ENCODE measurements at regions not wholly inside any gene's neighbourhood (a gene's known extent, or its start where the extent isn't known, plus 50 kb on each side); places are given as distances from the start of the nearest gene placed in this dataset.

DNA sequence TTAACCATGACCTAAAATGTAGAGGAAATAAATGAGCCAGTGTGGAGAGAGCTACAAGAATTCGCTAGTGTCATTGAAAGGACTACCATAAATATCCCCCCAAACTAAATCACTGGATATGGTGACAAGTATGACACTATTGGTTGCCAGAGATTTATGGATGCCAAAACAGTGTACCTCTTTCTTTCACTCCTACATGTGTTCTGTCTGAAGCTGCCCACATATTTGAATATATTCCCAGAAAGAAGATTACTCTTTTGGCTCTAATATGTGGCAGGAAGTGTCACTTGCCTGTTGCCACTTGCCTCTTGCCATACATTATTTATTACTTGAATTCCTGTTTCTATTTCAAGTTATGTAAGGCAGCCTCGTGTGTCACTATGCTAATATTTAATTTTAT lies 1573.6 kb downstream of the TECRL start:
- H3K9me3 ChIP-seq, result no peaks in the 10 kb centered on the region
- no peak overlapping the region for H3K27ac ChIP-seq
- no peaks in the 10 kb centered on the region for H3K27me3 ChIP-seq
- WGBS, 2 donors, result 35 to 36% methylated on average over 2 of the region's 2 CpGs
- H3K4me1 ChIP-seq, result no peaks in the 10 kb centered on the region
- DNase-seq, result no peak
- TF ChIP-seq EP300 (IDR thresholded peaks at IDR 0.05), result no peak
- TF ChIP-seq, protein P1, sequence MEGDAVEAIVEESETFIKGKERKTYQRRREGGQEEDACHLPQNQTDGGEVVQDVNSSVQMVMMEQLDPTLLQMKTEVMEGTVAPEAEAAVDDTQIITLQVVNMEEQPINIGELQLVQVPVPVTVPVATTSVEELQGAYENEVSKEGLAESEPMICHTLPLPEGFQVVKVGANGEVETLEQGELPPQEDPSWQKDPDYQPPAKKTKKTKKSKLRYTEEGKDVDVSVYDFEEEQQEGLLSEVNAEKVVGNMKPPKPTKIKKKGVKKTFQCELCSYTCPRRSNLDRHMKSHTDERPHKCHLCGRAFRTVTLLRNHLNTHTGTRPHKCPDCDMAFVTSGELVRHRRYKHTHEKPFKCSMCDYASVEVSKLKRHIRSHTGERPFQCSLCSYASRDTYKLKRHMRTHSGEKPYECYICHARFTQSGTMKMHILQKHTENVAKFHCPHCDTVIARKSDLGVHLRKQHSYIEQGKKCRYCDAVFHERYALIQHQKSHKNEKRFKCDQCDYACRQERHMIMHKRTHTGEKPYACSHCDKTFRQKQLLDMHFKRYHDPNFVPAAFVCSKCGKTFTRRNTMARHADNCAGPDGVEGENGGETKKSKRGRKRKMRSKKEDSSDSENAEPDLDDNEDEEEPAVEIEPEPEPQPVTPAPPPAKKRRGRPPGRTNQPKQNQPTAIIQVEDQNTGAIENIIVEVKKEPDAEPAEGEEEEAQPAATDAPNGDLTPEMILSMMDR (IDR thresholded peaks at IDR 0.05), result no peak
- no peak for TF ChIP-seq POLR2AphosphoS5 (IDR thresholded peaks at IDR 0.05)
- no peak for TF ChIP-seq POLR2A (IDR thresholded peaks at IDR 0.05)
- no peak overlapping the region for H3K4me3 ChIP-seq
- no peaks in the 10 kb centered on the region for H3K36me3 ChIP-seq
- ATAC-seq (ENCODE audit: low FRiP score in 2 of 2), result no peak

DNA sequence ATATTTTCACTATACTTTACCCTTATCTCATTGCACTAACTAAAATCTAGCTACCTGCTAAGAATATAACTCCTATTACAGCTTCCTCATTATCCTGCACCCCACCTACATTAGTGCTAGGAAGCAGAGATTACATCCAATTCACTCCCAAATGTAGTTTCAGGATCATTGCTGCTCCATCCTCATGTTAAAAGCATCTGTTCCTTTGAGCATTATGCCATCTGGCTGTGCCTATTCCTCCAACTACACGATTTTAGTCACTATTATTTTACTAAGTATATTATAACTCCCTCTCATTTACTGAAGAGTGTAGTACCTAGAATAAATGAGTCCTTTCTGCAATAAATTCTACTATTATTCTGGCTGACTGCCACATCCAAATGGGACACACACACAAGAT lies 1586.9 kb downstream of the TECRL start:
- H3K9me3 ChIP-seq, result no peaks in the 10 kb centered on the region
- H3K36me3 ChIP-seq, result no peaks in the 10 kb centered on the region
- no peak overlapping the region for H3K27ac ChIP-seq
- H3K4me1 ChIP-seq, result no peaks in the 10 kb centered on the region
- ATAC-seq (ENCODE audit: low FRiP score in 2 of 2), result no peak
- no peaks in the 10 kb centered on the region for H3K27me3 ChIP-seq
- TF ChIP-seq EP300 (IDR thresholded peaks at IDR 0.05), result no peak
- TF ChIP-seq, protein P1 (IDR thresholded peaks at IDR 0.05), result no peak
- TF ChIP-seq POLR2AphosphoS5 (IDR thresholded peaks at IDR 0.05), result no peak
- no peak for TF ChIP-seq POLR2A (IDR thresholded peaks at IDR 0.05)
- H3K4me3 ChIP-seq, result no peak overlapping the region
- WGBS, 2 donors, result 52 to 59% methylated on average over 1 of the region's 1 CpG
- no peak for DNase-seq

DNA sequence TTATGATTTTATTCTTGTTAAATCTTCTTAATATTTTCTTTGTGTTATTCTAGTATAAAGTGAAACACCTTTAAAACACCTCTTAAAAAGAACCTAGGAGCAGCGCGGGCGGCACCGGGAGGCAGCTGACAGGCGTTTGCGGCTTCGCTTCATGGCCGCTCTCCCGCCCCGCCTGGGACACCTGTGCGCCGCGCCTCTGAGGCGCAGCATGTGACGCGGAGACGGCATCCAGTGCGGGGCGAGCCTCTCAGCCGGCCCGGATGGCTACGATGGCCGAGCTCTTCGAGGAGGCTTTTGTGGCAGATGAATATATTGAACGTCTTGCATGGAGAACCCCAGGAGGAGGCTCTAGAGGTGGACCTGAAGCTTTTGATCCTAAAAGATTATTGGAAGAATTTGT lies 1592.7 kb downstream of the TECRL start:
- Histone ChIP-seq H3K4me3 (no peak overlapping the region), H3K27ac (no peak overlapping the region), H3K9me3 (no peaks in the 10 kb centered on the region), H3K4me1 (no peaks in the 10 kb centered on the region), H3K36me3 (no peaks in the 10 kb centered on the region), H3K27me3 (no peaks in the 10 kb centered on the region)
- DNase-seq, result peak in 1 of 2 donors; percentile 71
- WGBS, 2 donors, result 59 to 66% methylated on average over 23 to 25 of the region's 25 CpGs
- ATAC-seq (ENCODE audit: low FRiP score in 2 of 2), result no peak
- TF ChIP-seq, protein P1 (IDR thresholded peaks at IDR 0.05), result no peak
- TF ChIP-seq EP300 (IDR thresholded peaks at IDR 0.05), result no peak
- TF ChIP-seq POLR2A (IDR thresholded peaks at IDR 0.05), result no peak
- no peak for TF ChIP-seq POLR2AphosphoS5 (IDR thresholded peaks at IDR 0.05)

DNA sequence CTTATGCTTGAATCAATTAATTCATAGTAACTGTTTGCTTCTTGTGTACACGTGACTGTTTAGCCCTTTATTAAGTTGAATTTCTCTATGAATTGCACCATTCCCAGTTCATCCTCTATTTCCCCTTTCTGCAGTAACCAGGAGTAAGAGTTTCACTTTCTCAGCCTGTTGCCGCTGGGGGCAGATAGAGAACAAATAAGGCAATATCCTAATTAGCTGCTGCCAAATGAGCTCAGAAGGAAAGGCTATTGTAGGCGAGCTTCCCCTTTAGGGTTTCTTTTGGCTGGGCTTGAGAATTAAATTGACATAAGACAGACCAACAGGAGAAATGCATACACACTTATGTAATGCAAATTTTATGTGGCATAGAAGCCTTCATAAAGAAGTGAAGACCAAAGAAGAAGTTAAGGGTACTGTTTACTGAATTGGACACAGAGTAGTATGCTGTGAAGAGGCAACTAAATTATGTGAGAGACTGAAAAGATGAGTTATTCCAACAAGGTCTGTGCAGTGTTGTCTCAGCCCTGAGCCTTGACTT lies 1594.7 kb downstream of the TECRL start:
- DNase-seq (no peak), ATAC-seq (ENCODE audit: low FRiP score in 2 of 2) (no peak)
- Histone ChIP-seq H3K4me1 (no peaks in the 10 kb centered on the region), H3K36me3 (no peaks in the 10 kb centered on the region), H3K9me3 (no peaks in the 10 kb centered on the region), H3K4me3 (no peak overlapping the region), H3K27ac (no peak overlapping the region), H3K27me3 (no peaks in the 10 kb centered on the region)
- 47 to 48% methylated on average over 3 of the region's 3 CpGs for WGBS, 2 donors
- TF ChIP-seq POLR2AphosphoS5 (IDR thresholded peaks at IDR 0.05), result no peak
- no peak for TF ChIP-seq POLR2A (IDR thresholded peaks at IDR 0.05)
- TF ChIP-seq EP300 (IDR thresholded peaks at IDR 0.05), result no peak
- TF ChIP-seq, protein P1 (IDR thresholded peaks at IDR 0.05), result no peak

DNA sequence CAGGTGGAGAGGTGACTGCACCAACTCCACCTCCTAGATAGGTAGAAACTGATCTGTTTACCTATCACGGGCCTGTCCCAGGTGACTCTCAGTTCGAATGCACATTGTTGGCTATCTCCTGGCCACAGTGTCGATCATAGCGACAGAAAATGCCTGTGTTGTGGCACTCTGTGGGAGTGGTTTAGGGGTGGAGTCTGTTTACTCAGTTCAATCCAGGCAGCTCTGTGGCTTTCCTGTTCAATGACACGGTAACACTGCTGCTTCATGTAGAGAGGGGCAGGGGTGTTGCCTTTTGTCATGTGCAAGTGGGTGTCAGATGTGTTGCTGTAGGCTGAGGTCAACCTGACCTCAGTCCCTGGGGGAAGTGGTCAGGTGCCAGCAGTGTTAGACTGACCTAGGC lies 1602.4 kb downstream of the TECRL start:
- TF ChIP-seq, protein P1 (IDR thresholded peaks at IDR 0.05), result no peak
- Histone ChIP-seq H3K4me1 (no peaks in the 10 kb centered on the region), H3K36me3 (no peaks in the 10 kb centered on the region), H3K9me3 (no peaks in the 10 kb centered on the region), H3K4me3 (no peak overlapping the region), H3K27me3 (no peaks in the 10 kb centered on the region), H3K27ac (no peak overlapping the region)
- ATAC-seq (ENCODE audit: low FRiP score in 2 of 2), result no peak
- no peak for DNase-seq
- WGBS, 2 donors, result 66% methylated on average over 4 of the region's 5 CpGs; no CpG with 5 or more reads in 1 of the 2 donors
